SK-N-SH (cell line): ENCODE measurements at regions not wholly inside any gene's neighbourhood (a gene's known extent, or its start where the extent isn't known, plus 50 kb on each side); places are given as distances from the start of the nearest gene placed in this dataset.

Source experiments
- CTCF ChIA-PET: fragments of 300-600, 350-600 bp; formaldehyde crosslinking; extraction: SDS; loops from one replicate; lab custom pipeline; 2021; lab: Yijun Ruan, JAX
- POLR2A ChIA-PET: fragments of 350-600 bp; sonication (Branson Sonifier 250); formaldehyde crosslinking; extraction: SDS; loops from one replicate; lab custom pipeline; 2020; ENCODE audit warnings: antibody characterized with exemption, inconsistent platforms; lab: Yijun Ruan, JAX
- DNase-seq: peaks from one replicate; pipeline ENCODE4 v3.0.0; 2012
- H2AFZ ChIP-seq: fragments of 200-600 bp; sonication (generic); 2 replicates; pipeline ENCODE4 v1.8.1; 2016; ENCODE audit warnings: antibody characterized with exemption, mild to moderate bottlenecking, low read depth
- H3F3A ChIP-seq: fragments of 200-600 bp; sonication (generic); replicated peaks from 2 replicates; pipeline ENCODE3; 2016; ENCODE audit warnings: antibody characterized with exemption, mild to moderate bottlenecking; ENCODE audit not compliant: insufficient read depth
- H3K27ac ChIP-seq, 2 experiments: fragments of 200-500 bp in 1 of 2; fragments of 200-600 bp in 1 of 2; sonication (Bioruptor generic) in 1 of 2; sonication (generic), shearing (Covaris generic) in 1 of 2; 2 replicates each; pipeline versions ENCODE4 v1.5.1 to v1.6.1; 2014 to 2016; ENCODE audit warnings: low read depth in 2 of 2, inconsistent platforms in 1 of 2, low read length in 1 of 2, mild to moderate bottlenecking in 1 of 2, mixed read lengths in 1 of 2
- H3K27me3 ChIP-seq: fragments of 200-600 bp; sonication (generic), shearing (Covaris generic); 2 replicates; pipeline ENCODE4 v1.6.1; 2016; ENCODE audit warnings: mixed run types; ENCODE audit not compliant: insufficient read depth
- H3K36me3 ChIP-seq, 2 experiments: fragments of 200-500 bp in 1 of 2; fragments of 200-600 bp in 1 of 2; sonication (Bioruptor generic) in 1 of 2; sonication (generic) in 1 of 2; replicated peaks in 1 of 2; 2 replicates each; pipeline versions ENCODE3 to v1.5.1; 2014 to 2016; ENCODE audit warnings: low read length in 1 of 2, mild to moderate bottlenecking in 1 of 2; ENCODE audit not compliant: insufficient read depth in 2 of 2, control insufficient read depth in 1 of 2
- H3K4me1 ChIP-seq, 2 experiments: fragments of 200-500 bp in 1 of 2; fragments of 200-600 bp in 1 of 2; sonication (Bioruptor generic) in 1 of 2; sonication (generic), shearing (Covaris generic) in 1 of 2; 2 replicates each; pipeline versions ENCODE4 v1.5.1 to v1.6.1; 2014 to 2016; ENCODE audit warnings: low read depth in 1 of 2, low read length in 1 of 2, mixed run types in 1 of 2; ENCODE audit not compliant: insufficient read depth in 2 of 2, control insufficient read depth in 1 of 2
- H3K4me2 ChIP-seq: fragments of 200-600 bp; sonication (generic), shearing (Covaris generic); 2 replicates; pipeline ENCODE4 v1.6.1; 2017; ENCODE audit warnings: mixed run types
- H3K4me3 ChIP-seq, 2 experiments: fragments of 200-500 bp in 1 of 2; fragments of 200-600 bp in 1 of 2; sonication (Bioruptor generic) in 1 of 2; sonication (generic), shearing (Covaris generic) in 1 of 2; 2 replicates each; pipeline versions ENCODE4 v1.5.1 to v1.8.1; 2014 to 2016; ENCODE audit warnings: low read depth in 2 of 2, inconsistent platforms in 1 of 2, low read length in 1 of 2, mild to moderate bottlenecking in 1 of 2, mixed read lengths in 1 of 2, moderate library complexity in 1 of 2
- H3K79me2 ChIP-seq: fragments of 200-600 bp; sonication (generic); 2 replicates; pipeline ENCODE4 v1.8.1; 2017; ENCODE audit warnings: mild to moderate bottlenecking; ENCODE audit not compliant: insufficient read depth
- H3K9ac ChIP-seq: fragments of 200-600 bp; sonication (generic); 2 replicates; pipeline ENCODE4 v1.6.1; 2017; ENCODE audit warnings: mixed run types
- H3K9me2 ChIP-seq: fragments of 200-600 bp; sonication (generic); 2 replicates; pipeline ENCODE4 v1.6.1; 2017; ENCODE audit warnings: mixed run types
- H3K9me3 ChIP-seq: fragments of 200-600 bp; sonication (generic); 2 replicates; pipeline ENCODE4 v1.6.1; 2017; ENCODE audit warnings: mixed run types, mild to moderate bottlenecking, moderate library complexity
- H4K20me1 ChIP-seq: fragments of 200-600 bp; sonication (generic); 2 replicates; pipeline ENCODE4 v1.6.1; 2017; ENCODE audit warnings: mild to moderate bottlenecking, mixed run types; ENCODE audit not compliant: insufficient read depth
- ELF1 ChIP-seq: IDR thresholded peaks from 2 replicates; pipeline ENCODE4 v1.4.0; 2012
- EP300 ChIP-seq, 2 experiments: IDR thresholded peaks; 2 replicates each; pipeline versions ENCODE4 v1.4.0 to v1.6.1; 2012; ENCODE audit warnings: borderline replicate concordance in 1 of 2, low read depth in 1 of 2, low read length in 1 of 2
- EZH2phosphoT487 ChIP-seq: fragments of 200-600 bp; sonication (generic); IDR thresholded peaks from 2 replicates; pipeline ENCODE4 v1.6.1; 2017; ENCODE audit warnings: low read depth, mixed run types, mild to moderate bottlenecking, antibody characterized with exemption, moderate library complexity, borderline replicate concordance
- FOXM1 ChIP-seq: IDR thresholded peaks from 2 replicates; pipeline ENCODE4 v1.4.0; 2012; ENCODE audit warnings: low read depth, mild to moderate bottlenecking
- GABPA ChIP-seq: IDR thresholded peaks from 2 replicates; pipeline ENCODE4 v1.4.0; 2012; ENCODE audit warnings: low read depth, mild to moderate bottlenecking
- IRF3 ChIP-seq: fragments of 150-350 bp; IDR thresholded peaks from 2 replicates; pipeline ENCODE4 v1.6.1; 2016; ENCODE audit warnings: mild to moderate bottlenecking, low read depth, low read length
- JUND ChIP-seq: IDR thresholded peaks from 2 replicates; pipeline ENCODE4 v1.4.0; 2012
- MEF2A ChIP-seq: IDR thresholded peaks from 2 replicates; pipeline ENCODE4 v1.4.0; 2012; ENCODE audit warnings: low read depth, borderline replicate concordance
- PBX3 ChIP-seq: IDR thresholded peaks from 2 replicates; pipeline ENCODE4; 2012
- RAD21 ChIP-seq: IDR thresholded peaks from 2 replicates; pipeline ENCODE4 v1.6.1; 2012; ENCODE audit warnings: mild to moderate bottlenecking, low read length
- RFX5 ChIP-seq: IDR thresholded peaks from 2 replicates; pipeline ENCODE4 v1.6.1; 2012; ENCODE audit warnings: mild to moderate bottlenecking, improper control_type of control experiment, low read length
- RXRA ChIP-seq: IDR thresholded peaks from 2 replicates; pipeline ENCODE4 v1.4.0; 2012; ENCODE audit warnings: low read depth, mild to moderate bottlenecking, borderline replicate concordance
- TAF1 ChIP-seq: IDR thresholded peaks from 2 replicates; pipeline ENCODE4 v1.6.1; 2012; ENCODE audit warnings: low read depth, mild to moderate bottlenecking, low read length, moderate library complexity, borderline replicate concordance
- TEAD4 ChIP-seq: IDR thresholded peaks from 2 replicates; pipeline ENCODE4 v1.4.0; 2012; ENCODE audit warnings: mild to moderate bottlenecking, borderline replicate concordance; ENCODE audit not compliant: insufficient read depth
- ZBTB33 ChIP-seq: IDR thresholded peaks from 2 replicates; pipeline ENCODE4 v1.4.0; 2012; ENCODE audit warnings: low read depth, borderline replicate concordance
- WGBS: methylation state at CpG from one replicate; pipeline ENCODE4 v1.1.6; 2017; ENCODE audit warnings: low lambda C conversion rate; 5-methylcytosine and 5-hydroxymethylcytosine counted together
- TF ChIP-seq, protein P1 (sequence below): IDR thresholded peaks from 2 replicates; pipeline ENCODE4 v1.6.1; 2012; ENCODE audit warnings: mild to moderate bottlenecking, low read depth, low read length, moderate library complexity
- TF ChIP-seq, protein P2 (sequence below): IDR thresholded peaks from 2 replicates; pipeline ENCODE4 v1.4.0; 2012; ENCODE audit warnings: low read depth, borderline replicate concordance
- TF ChIP-seq, protein P3 (sequence below): fragments of 200-600 bp; sonication (generic); IDR thresholded peaks from 2 replicates; pipeline ENCODE4 v1.6.1; 2017; ENCODE audit warnings: antibody characterized with exemption, mild to moderate bottlenecking, moderate library complexity
- TF ChIP-seq, protein P4 (sequence below): fragments of 150-350 bp; IDR thresholded peaks from 2 replicates; pipeline ENCODE4 v1.6.1; 2017; ENCODE audit warnings: antibody characterized with exemption, low read length, low read depth, borderline replicate concordance

- H3K36me3 ChIP-seq: no peaks in the 10 kb centered on the region
- no peaks in the 10 kb centered on the region for H3F3A ChIP-seq
- no peak overlapping the region for H3K4me2 ChIP-seq
- H3K9ac ChIP-seq: no peak overlapping the region
- WGBS: 68% methylated on average over 14 of the region's 14 CpGs
- no peak overlapping the region for H3K27ac ChIP-seq
- ChIA-PET CTCF (interaction anchor here (0.7 to 2.5 kb wide), 3 partner anchors 13 to 252 kb away, joined by 4 to 11 read pairs (median 4); no protein-coding TSS in a partner anchor), POLR2A (interaction anchor here (1.1 kb wide), 1 partner anchor 14 kb away, joined by 3 read pairs; no protein-coding TSS in a partner anchor)
- H2AFZ ChIP-seq: no peak overlapping the region
- TF ChIP-seq ELF1 (no peak), RXRA (no peak), TAF1 (no peak), EP300 (IDR thresholded peaks at IDR 0.05; ENCODE audit: borderline replicate concordance in 1 of 2, low read depth in 1 of 2, low read length in 1 of 2) (no peak), PBX3 (no peak), ZBTB33 (no peak), TEAD4 (no peak), FOXM1 (no peak), IRF3 (no peak), MEF2A (no peak), JUND (no peak), EZH2phosphoT487 (no peak), RFX5 (no peak), GABPA (no peak), RAD21 (no peak)
- TF ChIP-seq, protein P1, sequence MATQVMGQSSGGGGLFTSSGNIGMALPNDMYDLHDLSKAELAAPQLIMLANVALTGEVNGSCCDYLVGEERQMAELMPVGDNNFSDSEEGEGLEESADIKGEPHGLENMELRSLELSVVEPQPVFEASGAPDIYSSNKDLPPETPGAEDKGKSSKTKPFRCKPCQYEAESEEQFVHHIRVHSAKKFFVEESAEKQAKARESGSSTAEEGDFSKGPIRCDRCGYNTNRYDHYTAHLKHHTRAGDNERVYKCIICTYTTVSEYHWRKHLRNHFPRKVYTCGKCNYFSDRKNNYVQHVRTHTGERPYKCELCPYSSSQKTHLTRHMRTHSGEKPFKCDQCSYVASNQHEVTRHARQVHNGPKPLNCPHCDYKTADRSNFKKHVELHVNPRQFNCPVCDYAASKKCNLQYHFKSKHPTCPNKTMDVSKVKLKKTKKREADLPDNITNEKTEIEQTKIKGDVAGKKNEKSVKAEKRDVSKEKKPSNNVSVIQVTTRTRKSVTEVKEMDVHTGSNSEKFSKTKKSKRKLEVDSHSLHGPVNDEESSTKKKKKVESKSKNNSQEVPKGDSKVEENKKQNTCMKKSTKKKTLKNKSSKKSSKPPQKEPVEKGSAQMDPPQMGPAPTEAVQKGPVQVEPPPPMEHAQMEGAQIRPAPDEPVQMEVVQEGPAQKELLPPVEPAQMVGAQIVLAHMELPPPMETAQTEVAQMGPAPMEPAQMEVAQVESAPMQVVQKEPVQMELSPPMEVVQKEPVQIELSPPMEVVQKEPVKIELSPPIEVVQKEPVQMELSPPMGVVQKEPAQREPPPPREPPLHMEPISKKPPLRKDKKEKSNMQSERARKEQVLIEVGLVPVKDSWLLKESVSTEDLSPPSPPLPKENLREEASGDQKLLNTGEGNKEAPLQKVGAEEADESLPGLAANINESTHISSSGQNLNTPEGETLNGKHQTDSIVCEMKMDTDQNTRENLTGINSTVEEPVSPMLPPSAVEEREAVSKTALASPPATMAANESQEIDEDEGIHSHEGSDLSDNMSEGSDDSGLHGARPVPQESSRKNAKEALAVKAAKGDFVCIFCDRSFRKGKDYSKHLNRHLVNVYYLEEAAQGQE: no peak
- TF ChIP-seq, protein P2, sequence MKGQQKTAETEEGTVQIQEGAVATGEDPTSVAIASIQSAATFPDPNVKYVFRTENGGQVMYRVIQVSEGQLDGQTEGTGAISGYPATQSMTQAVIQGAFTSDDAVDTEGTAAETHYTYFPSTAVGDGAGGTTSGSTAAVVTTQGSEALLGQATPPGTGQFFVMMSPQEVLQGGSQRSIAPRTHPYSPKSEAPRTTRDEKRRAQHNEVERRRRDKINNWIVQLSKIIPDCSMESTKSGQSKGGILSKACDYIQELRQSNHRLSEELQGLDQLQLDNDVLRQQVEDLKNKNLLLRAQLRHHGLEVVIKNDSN: no peak
- TF ChIP-seq, protein P3, sequence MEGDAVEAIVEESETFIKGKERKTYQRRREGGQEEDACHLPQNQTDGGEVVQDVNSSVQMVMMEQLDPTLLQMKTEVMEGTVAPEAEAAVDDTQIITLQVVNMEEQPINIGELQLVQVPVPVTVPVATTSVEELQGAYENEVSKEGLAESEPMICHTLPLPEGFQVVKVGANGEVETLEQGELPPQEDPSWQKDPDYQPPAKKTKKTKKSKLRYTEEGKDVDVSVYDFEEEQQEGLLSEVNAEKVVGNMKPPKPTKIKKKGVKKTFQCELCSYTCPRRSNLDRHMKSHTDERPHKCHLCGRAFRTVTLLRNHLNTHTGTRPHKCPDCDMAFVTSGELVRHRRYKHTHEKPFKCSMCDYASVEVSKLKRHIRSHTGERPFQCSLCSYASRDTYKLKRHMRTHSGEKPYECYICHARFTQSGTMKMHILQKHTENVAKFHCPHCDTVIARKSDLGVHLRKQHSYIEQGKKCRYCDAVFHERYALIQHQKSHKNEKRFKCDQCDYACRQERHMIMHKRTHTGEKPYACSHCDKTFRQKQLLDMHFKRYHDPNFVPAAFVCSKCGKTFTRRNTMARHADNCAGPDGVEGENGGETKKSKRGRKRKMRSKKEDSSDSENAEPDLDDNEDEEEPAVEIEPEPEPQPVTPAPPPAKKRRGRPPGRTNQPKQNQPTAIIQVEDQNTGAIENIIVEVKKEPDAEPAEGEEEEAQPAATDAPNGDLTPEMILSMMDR: no peak
- TF ChIP-seq, protein P4, sequence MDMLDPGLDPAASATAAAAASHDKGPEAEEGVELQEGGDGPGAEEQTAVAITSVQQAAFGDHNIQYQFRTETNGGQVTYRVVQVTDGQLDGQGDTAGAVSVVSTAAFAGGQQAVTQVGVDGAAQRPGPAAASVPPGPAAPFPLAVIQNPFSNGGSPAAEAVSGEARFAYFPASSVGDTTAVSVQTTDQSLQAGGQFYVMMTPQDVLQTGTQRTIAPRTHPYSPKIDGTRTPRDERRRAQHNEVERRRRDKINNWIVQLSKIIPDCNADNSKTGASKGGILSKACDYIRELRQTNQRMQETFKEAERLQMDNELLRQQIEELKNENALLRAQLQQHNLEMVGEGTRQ: no peak
- no peaks in the 10 kb centered on the region for H3K9me2 ChIP-seq
- no peaks in the 10 kb centered on the region for H3K79me2 ChIP-seq
- no peak for DNase-seq
- H3K27me3 ChIP-seq: no peaks in the 10 kb centered on the region
- H3K9me3 ChIP-seq: no peaks in the 10 kb centered on the region
- H3K4me3 ChIP-seq: no peak overlapping the region
- no peaks in the 10 kb centered on the region for H4K20me1 ChIP-seq
- peaks cover 0 to 6% of the 10 kb centered on the region in 2 experiments; a peak in 1 of 4 replicates for H3K4me1 ChIP-seq
Observed at GRCh38 chr5:171646102-171647042, 139.2 kb upstream of the SMIM23 start.
